MM.1S (cell line): ENCODE measurements at regions not wholly inside any gene's neighbourhood (a gene's known extent, or its start where the extent isn't known, plus 50 kb on each side); places are given as distances from the start of the nearest gene placed in this dataset.

Experiments used
- CTCF ChIP-seq: fragments of 300-600 bp; sonication (generic); IDR thresholded peaks from 2 replicates; pipeline ENCODE4 v1.5.1; 2016; ENCODE audit warnings: antibody characterized with exemption, low read length, mixed read lengths
- EZH2 ChIP-seq: fragments of 300-600 bp; sonication (generic); optimal IDR thresholded peaks from 2 replicates; pipeline ENCODE3; 2017; ENCODE audit warnings: low read depth, mild to moderate bottlenecking, antibody characterized with exemption, low read length, mixed read lengths
- EZH2phosphoT487 ChIP-seq: fragments of 300-600 bp; sonication (generic); IDR thresholded peaks from 2 replicates; pipeline ENCODE4 v1.6.1; 2018; ENCODE audit warnings: antibody characterized with exemption, low read length

- TF ChIP-seq EZH2 (no peak), CTCF (no peak), EZH2phosphoT487 (no peak)
Observed at GRCh38 chr1:57520743-57521515, 97.1 kb upstream of the DAB1 start.
